Neuronal stem cell (in vitro differentiated cells): ENCODE measurements at regions not wholly inside any gene's neighbourhood (a gene's known extent, or its start where the extent isn't known, plus 50 kb on each side); places are given as distances from the start of the nearest gene placed in this dataset.

Source experiments
- DNase-seq: peaks from one replicate; pipeline ENCODE4 v3.0.0-alpha.2; 2013; ENCODE audit warnings: low spot score
- H2AFZ ChIP-seq: one replicate; pipeline ENCODE4 v1.6.1; 2013; ENCODE audit warnings: mild to moderate bottlenecking, low read length, inconsistent platforms
- H2AK5ac ChIP-seq: 2 replicates; pipeline ENCODE4 v1.6.1; 2013; ENCODE audit warnings: low read depth, mild to moderate bottlenecking, inconsistent platforms, low read length, moderate library complexity, mixed read lengths
- H2BK120ac ChIP-seq: 2 replicates; pipeline ENCODE4 v1.6.1; 2013; ENCODE audit warnings: low read depth, mild to moderate bottlenecking, inconsistent platforms, low read length, moderate library complexity, mixed read lengths
- H2BK12ac ChIP-seq: one replicate; pipeline ENCODE4 v1.6.1; 2013; ENCODE audit warnings: low read length, inconsistent platforms
- H2BK15ac ChIP-seq: 2 replicates; pipeline ENCODE4 v1.6.1; 2013; ENCODE audit warnings: mild to moderate bottlenecking, low read length, inconsistent platforms, mixed read lengths
- H2BK5ac ChIP-seq: one replicate; pipeline ENCODE4 v1.6.1; 2013; ENCODE audit warnings: inconsistent platforms, mild to moderate bottlenecking, low read length, moderate library complexity
- H3K14ac ChIP-seq: one replicate; pipeline ENCODE4 v1.6.1; 2013; ENCODE audit warnings: low read length, inconsistent platforms
- H3K18ac ChIP-seq: 2 replicates; pipeline ENCODE4 v1.6.1; 2013; ENCODE audit warnings: low read length, inconsistent platforms
- H3K23ac ChIP-seq: 2 replicates; pipeline ENCODE4 v1.6.1; 2013; ENCODE audit warnings: low read depth, mild to moderate bottlenecking, mixed read lengths, low read length, inconsistent platforms; ENCODE audit not compliant: poor library complexity
- H3K27ac ChIP-seq: replicated peaks from 3 replicates; pipeline ENCODE4 v1.5.1; 2013; ENCODE audit warnings: low read length, inconsistent platforms
- H3K27me3 ChIP-seq, 3 experiments: 2 replicates each; pipeline ENCODE4 v1.6.1; 2013; ENCODE audit warnings: low read length in 3 of 3, mild to moderate bottlenecking in 2 of 3, inconsistent platforms in 1 of 3, low read depth in 1 of 3, mixed read lengths in 1 of 3, moderate library complexity in 1 of 3; ENCODE audit not compliant: control insufficient read depth in 3 of 3, insufficient read depth in 3 of 3
- H3K36me3 ChIP-seq, 2 donors: replicated peaks in 1 of 2; 2 replicates each; pipeline ENCODE4 v1.6.1; 2013; ENCODE audit warnings: low read length in 2 of 2; ENCODE audit not compliant: control insufficient read depth in 2 of 2, insufficient read depth in 2 of 2
- H3K4ac ChIP-seq: 2 replicates; pipeline ENCODE4 v1.6.1; 2013; ENCODE audit warnings: inconsistent platforms, mild to moderate bottlenecking, low read length, moderate library complexity
- H3K4me1 ChIP-seq, 2 donors: 1 replicate in 1 of 2; 2 replicates in 1 of 2; pipeline ENCODE4 v1.6.1; 2013; ENCODE audit warnings: low read length in 2 of 2, low read depth in 1 of 2; ENCODE audit not compliant: control insufficient read depth in 2 of 2, insufficient read depth in 1 of 2
- H3K4me2 ChIP-seq: one replicate; pipeline ENCODE4 v1.6.1; 2013; ENCODE audit warnings: mild to moderate bottlenecking, low read length, inconsistent platforms; ENCODE audit not compliant: insufficient read depth, poor library complexity, severe bottlenecking
- H3K4me3 ChIP-seq, 2 donors: 2 replicates each; pipeline ENCODE4 v1.5.1; 2013; ENCODE audit warnings: low read length in 2 of 2, mild to moderate bottlenecking in 2 of 2, inconsistent platforms in 1 of 2, moderate library complexity in 1 of 2
- H3K79me1 ChIP-seq: one replicate; pipeline ENCODE4 v1.6.1; 2013; ENCODE audit warnings: low read depth, mild to moderate bottlenecking, inconsistent platforms, low read length, moderate library complexity
- H3K9ac ChIP-seq: one replicate; pipeline ENCODE4 v1.6.1; 2013; ENCODE audit warnings: mild to moderate bottlenecking, low read depth, low read length, inconsistent platforms; ENCODE audit not compliant: poor library complexity
- H3K9me3 ChIP-seq, 2 donors: replicated peaks in 1 of 2; 2 replicates each; pipeline versions ENCODE3 to v1.6.1; 2013; ENCODE audit warnings: low read length in 2 of 2, mild to moderate bottlenecking in 2 of 2, inconsistent platforms in 1 of 2, low read depth in 1 of 2, mixed read lengths in 1 of 2, moderate library complexity in 1 of 2; ENCODE audit not compliant: control insufficient read depth in 2 of 2, insufficient read depth in 1 of 2
- H4K8ac ChIP-seq: one replicate; pipeline ENCODE4 v1.6.1; 2013; ENCODE audit warnings: low read depth, mild to moderate bottlenecking, inconsistent platforms, low read length, moderate library complexity
- H4K91ac ChIP-seq: one replicate; pipeline ENCODE4 v1.6.1; 2013; ENCODE audit warnings: low read length, low read depth, mild to moderate bottlenecking, inconsistent platforms; ENCODE audit not compliant: poor library complexity
- WGBS, 2 donors: extraction: QIAGEN DNeasy Blood & Tissue Kit; methylation state at CpG; one replicate each; pipeline ENCODE4 v1.1.7; 2013; ENCODE audit warnings: missing lambda C conversion rate in 2 of 2, mixed read lengths in 1 of 2; ENCODE audit not compliant: insufficient read length in 2 of 2, insufficient replicate concordance in 1 of 2; ENCODE audit errors: extremely low coverage in 2 of 2; 5-methylcytosine and 5-hydroxymethylcytosine counted together

DNA sequence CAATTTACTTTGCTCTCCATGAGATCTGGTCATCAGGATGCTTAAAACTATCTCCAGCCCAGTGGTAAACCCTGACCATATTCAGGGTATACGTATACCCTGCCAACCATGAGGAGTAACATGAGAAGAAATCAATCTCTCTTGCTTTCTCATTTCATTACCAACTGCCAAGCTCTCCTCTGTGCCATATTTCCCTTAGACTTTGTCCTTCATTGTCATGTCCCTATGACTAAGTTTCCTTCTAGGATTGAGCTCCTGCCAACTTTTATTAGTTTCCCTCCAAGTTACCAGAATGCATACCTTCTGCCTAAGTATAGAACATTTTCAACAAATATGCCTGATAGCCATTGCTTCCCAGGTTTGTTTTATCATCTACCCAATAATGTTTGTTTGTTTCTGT is 1113.9 kb upstream of the B3GALT2 start:
- no peak overlapping the region for H4K8ac ChIP-seq
- H3K14ac ChIP-seq = no peak overlapping the region
- no peak overlapping the region for H3K9ac ChIP-seq
- DNase-seq = no peak
- no peak overlapping the region for H3K27ac ChIP-seq
- no peaks in the 10 kb centered on the region for H3K79me1 ChIP-seq
- no peak overlapping the region for H2BK12ac ChIP-seq
- H3K4me1 ChIP-seq = no peaks in the 10 kb centered on the region
- H3K23ac ChIP-seq = no peak overlapping the region
- H2BK5ac ChIP-seq = no peak overlapping the region
- H4K91ac ChIP-seq = no peak overlapping the region
- WGBS, 2 donors = no CpG with 5 or more reads among the region's 1 CpG
- no peaks in the 10 kb centered on the region for H3K9me3 ChIP-seq
- H3K36me3 ChIP-seq = no peaks in the 10 kb centered on the region
- H2BK120ac ChIP-seq = no peak overlapping the region
- no peaks in the 10 kb centered on the region for H3K27me3 ChIP-seq
- no peak overlapping the region for H3K4me3 ChIP-seq
- H2BK15ac ChIP-seq = no peak overlapping the region
- no peak overlapping the region for H2AK5ac ChIP-seq
- no peak overlapping the region for H3K4ac ChIP-seq
- no peak overlapping the region for H3K18ac ChIP-seq
- H3K4me2 ChIP-seq = no peak overlapping the region
- no peak overlapping the region for H2AFZ ChIP-seq

DNA sequence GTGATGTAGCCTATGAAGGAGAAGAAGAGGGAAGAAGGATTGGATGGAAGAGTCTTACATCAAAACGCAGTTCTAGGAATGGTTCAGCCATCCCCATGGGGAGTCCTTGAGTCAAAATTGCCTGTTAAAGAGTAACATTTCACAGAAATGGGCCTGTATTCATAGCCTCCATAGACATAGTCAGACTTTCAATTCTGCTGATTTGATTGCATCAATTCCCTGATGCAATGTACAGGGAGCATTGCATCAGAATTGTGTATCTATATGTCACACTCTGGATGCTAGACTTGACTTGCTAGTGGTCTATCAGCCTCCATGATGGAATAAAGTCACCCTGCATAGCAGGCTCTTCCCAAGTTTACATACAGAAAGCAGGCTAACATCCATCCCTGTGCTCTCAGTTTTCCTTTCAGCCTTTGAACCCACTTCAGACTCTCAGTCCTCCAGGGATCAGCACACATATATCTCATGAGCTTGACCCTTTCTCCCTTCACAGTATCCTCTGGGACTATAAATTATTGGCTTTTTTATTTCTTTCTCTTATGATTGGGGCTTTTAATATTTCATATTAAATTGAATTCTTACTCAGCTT is 1111.7 kb upstream of the B3GALT2 start:
- no peak overlapping the region for H3K4me2 ChIP-seq

DNA sequence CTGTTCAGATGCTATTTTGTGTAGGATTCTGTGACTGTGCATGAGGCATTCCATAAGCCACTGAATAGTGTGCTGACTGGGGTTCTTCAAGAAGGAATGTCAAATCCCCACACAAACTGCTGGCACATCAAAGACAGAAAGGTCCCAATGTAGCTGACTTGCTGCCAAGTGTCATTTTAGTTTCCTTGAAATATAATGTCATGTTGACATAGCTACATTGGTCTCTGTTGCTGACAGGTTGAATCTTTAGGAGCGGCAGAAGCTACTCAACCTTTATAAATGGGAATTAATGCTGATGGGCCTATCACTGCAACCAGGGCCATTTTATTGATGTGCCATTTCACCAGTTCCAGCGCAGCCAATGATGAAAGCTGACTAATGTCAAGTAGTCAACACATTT is 1110.7 kb upstream of the B3GALT2 start:
- Histone ChIP-seq H2BK5ac (no peak overlapping the region), H3K14ac (no peak overlapping the region), H3K27ac (no peak overlapping the region), H3K4me3 (no peak overlapping the region), H2AK5ac (no peak overlapping the region), H3K23ac (no peak overlapping the region), H3K36me3 (no peaks in the 10 kb centered on the region), H2BK12ac (no peak overlapping the region), H2BK15ac (no peak overlapping the region), H3K79me1 (no peaks in the 10 kb centered on the region), H3K4me2 (peak overlapping the region; percentile 13), H4K8ac (no peak overlapping the region), H4K91ac (no peak overlapping the region), H3K27me3 (no peaks in the 10 kb centered on the region), H3K9me3 (no peaks in the 10 kb centered on the region), H3K18ac (no peak overlapping the region), H2AFZ (no peak overlapping the region), H2BK120ac (no peak overlapping the region), H3K9ac (no peak overlapping the region), H3K4me1 (no peaks in the 10 kb centered on the region), H3K4ac (no peak overlapping the region)
- no peak for DNase-seq
- WGBS, 2 donors = no CpG with 5 or more reads among the region's 2 CpGs

More for the DNA sequence above, 1111.7 kb upstream of the B3GALT2 start:
- Histone ChIP-seq H2BK120ac (no peak overlapping the region), H3K79me1 (no peaks in the 10 kb centered on the region), H4K91ac (no peak overlapping the region), H3K9ac (no peak overlapping the region), H2BK15ac (no peak overlapping the region), H2AK5ac (no peak overlapping the region), H3K4me3 (no peak overlapping the region), H2BK5ac (no peak overlapping the region), H3K9me3 (no peaks in the 10 kb centered on the region), H3K27ac (no peak overlapping the region), H2BK12ac (no peak overlapping the region), H3K27me3 (no peaks in the 10 kb centered on the region), H3K23ac (no peak overlapping the region), H3K14ac (no peak overlapping the region), H3K4ac (no peak overlapping the region), H2AFZ (peak overlapping the region; percentile 9), H3K18ac (no peak overlapping the region), H3K36me3 (no peaks in the 10 kb centered on the region), H4K8ac (peak overlapping the region; percentile 92), H3K4me1 (no peaks in the 10 kb centered on the region)
- WGBS, 2 donors = no CpG with 5 or more reads among the region's 1 CpG
- DNase-seq = no peak

DNA sequence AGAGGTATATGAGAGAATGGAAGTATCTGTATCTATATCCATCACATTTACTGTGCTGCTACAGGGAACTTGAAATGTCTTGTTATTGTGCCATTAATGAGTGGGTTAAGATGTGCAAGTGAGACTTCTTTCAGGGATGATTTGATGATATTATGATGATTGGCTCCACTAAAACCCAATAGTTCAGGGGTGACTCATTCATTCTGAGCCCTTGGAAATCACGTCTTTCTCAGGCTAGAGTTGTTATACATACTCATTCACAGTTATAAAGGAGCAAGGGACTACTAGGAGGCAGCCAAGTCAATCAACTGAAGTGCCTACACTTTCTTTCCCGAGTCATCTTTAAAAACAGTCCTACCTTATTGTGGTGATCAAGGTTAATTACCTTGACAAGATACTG is 1109.8 kb upstream of the B3GALT2 start:
- Histone ChIP-seq H3K27me3 (no peaks in the 10 kb centered on the region), H3K4me1 (no peaks in the 10 kb centered on the region), H2BK12ac (no peak overlapping the region), H2AK5ac (no peak overlapping the region), H3K14ac (no peak overlapping the region), H3K79me1 (no peaks in the 10 kb centered on the region), H4K8ac (no peak overlapping the region), H3K27ac (no peak overlapping the region), H4K91ac (no peak overlapping the region), H3K9ac (no peak overlapping the region), H2BK120ac (no peak overlapping the region), H3K4me2 (no peak overlapping the region), H3K4ac (no peak overlapping the region), H2BK15ac (no peak overlapping the region), H3K9me3 (no peaks in the 10 kb centered on the region), H3K18ac (no peak overlapping the region), H3K23ac (no peak overlapping the region), H3K36me3 (no peaks in the 10 kb centered on the region), H2AFZ (no peak overlapping the region), H2BK5ac (no peak overlapping the region), H3K4me3 (no peak overlapping the region)
- no CpG with 5 or more reads among the region's 2 CpGs for WGBS, 2 donors
- no peak for DNase-seq
